ENCODE measurements at regions not wholly inside any gene's neighbourhood (a gene's known extent, or its start where the extent isn't known, plus 50 kb on each side); places are given as distances from the start of the nearest gene placed in this dataset.

DNA sequence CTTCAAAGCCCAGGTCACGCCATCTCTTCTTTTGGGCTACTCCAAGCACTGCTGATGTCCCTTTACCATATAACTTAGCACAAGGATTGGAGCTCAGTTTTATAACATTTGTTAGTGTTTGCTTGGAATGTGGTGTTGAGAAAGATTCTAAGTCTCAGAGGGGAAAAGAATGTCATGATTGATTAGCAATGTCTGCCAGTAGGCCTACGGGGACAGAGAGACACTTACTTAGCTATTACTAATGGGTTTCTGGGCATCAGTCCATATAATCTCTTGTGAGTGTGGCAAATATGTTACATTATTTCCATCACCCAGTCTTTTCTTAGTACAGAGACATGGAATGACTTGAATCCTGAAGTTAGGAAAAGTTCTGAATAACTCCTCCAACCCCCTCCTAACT lies 75.4 kb upstream of the FSHB start:
- DNase-seq (ENCODE audit: low read depth in 2 of 2), result no peak

DNA sequence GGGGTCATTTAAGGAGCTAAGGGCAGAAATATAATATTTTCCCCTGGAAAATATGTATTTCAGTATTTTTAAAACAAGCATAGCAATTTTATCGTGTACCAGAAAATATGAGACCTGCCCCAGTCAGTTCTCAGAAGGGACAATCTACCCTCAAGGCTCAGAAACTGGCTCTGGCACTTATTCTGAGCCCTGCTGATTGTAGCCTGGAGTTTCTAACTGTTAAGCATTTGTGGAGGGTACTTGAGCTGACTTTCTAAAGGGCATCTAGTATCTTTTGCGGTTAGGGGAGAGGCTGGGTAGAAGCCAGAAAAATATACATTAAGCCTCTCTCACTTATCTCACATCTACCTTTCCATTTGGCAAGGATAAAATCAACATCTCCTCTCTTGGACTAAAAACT lies 71.3 kb upstream of the FSHB start:
- DNase-seq (ENCODE audit: low read depth in 2 of 2), result no peak

DNA sequence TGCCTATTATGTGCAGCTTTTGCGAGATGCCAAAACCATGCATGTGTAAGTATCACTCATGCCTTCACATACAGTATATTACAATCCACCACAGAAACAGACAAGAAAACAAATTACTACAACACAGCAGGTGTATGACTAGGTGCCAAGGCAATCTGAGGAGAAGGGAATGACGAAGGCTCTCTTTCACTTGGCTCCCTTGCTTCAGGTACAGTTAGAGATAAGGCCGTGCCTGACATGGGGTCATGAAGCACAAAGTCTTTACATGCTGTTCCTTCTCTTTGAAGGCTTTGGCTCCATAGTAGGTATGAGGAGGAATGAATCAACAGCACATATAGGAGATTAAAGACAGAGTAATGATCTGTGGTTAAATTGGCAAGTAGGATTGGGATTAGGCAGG lies 65.2 kb upstream of the FSHB start:
- DNase-seq (ENCODE audit: low read depth in 2 of 2), result no peak

DNA sequence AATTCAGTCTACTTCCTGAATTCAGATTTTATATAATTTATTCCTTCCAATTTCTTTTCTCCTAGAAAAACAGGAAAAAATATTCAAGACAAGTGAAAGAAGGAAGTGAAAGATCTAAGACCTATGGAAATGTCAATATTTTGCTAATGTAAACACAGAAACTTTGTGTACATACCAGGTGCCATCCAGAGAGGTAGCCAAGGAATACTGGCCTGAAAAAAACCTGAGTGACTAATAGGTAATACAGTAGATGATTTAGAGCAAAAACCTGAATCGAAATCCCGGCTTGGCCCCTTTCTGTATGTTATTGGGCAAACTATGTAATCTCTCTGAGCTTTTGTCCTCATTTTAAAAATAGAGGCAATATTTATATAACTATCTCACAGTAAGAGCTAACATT lies 59.2 kb upstream of the FSHB start:
- no peak for DNase-seq (ENCODE audit: low read depth in 2 of 2)

DNA sequence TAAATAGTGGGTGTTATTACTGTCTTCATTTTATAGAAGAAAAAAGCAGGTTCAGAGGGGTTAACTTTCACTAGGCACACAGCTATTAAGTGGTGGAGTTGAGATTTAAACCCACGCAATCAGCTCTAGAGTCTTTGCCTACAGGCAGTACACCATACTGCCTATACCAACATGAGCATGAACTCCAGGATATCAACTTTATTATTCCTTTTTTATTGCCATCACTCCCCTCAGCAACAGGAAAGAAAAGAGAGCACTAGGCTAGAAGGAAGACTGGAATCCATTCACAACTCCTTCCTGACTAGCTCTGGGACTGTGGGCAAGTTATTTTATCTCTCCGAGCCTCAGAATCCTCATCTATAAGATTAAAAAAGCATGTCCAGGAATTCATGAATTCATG lies 58.7 kb upstream of the FSHB start:
- no peak for DNase-seq (ENCODE audit: low read depth in 2 of 2)

DNA sequence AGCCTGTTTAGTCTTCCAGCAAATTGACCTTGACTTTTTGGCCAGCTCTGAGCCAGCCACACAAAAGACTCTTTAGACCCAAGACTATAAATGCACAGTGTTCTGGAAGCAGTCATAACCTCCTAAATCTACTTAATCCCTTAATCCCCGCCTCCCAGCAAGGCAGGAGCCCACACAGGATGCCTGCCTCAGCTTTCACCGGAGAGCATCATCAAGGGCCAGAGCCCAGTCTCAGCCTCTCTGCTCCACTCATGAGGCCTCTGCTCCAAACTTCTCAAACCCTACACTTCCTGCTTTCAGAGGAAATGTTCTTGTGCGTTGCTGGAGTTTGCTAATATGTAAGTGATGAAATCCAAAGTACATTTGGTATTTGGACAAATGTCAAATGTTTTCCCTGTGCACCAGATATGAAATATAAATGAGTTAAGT lies 57.9 kb upstream of the FSHB start:
- no peak for DNase-seq (ENCODE audit: low read depth in 2 of 2)

DNA sequence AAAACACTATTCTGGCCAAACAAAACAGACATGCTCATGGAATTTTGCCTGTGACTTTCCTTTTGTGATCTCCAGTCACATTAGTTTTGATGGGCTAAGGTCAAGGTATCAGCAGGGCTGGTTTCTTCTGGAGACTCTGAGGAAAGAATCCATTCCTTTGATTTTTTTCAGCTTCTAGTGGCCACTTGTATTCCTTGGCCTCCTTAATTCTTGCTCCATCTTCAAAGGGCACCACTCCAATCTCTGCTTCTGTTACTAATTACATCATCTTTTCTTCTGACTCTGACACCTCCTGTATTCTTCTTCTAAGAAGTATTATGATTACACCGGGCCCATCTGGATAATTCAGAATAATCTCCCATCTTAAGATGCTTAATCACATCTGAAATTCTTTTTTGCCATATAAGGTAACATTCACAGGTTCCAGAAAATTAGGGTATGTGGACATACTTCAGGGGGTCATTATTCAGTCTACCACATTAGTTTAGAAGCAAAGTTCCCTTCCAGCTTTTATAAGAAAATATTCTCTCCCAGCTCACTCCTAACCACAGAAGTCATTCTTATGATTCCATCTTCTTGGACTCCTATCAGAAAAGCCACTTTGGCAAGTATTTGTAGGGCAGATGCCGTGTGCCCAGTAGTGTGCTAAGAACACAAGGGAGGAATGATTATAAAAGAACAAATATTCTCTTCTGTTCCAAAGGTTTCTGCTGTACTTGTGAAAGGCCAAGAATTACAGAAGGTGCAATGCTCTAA lies 56.4 kb upstream of the FSHB start:
- DNase-seq (ENCODE audit: low read depth in 2 of 2), result no peak

All from dermis microvascular lymphatic vessel endothelial cell (primary cell).